ENCODE measurements at regions not wholly inside any gene's neighbourhood (a gene's known extent, or its start where the extent isn't known, plus 50 kb on each side); places are given as distances from the start of the nearest gene placed in this dataset.
A peak's percentile ranks its signal among the peaks of the same experiment; 100 is the strongest.

DNA sequence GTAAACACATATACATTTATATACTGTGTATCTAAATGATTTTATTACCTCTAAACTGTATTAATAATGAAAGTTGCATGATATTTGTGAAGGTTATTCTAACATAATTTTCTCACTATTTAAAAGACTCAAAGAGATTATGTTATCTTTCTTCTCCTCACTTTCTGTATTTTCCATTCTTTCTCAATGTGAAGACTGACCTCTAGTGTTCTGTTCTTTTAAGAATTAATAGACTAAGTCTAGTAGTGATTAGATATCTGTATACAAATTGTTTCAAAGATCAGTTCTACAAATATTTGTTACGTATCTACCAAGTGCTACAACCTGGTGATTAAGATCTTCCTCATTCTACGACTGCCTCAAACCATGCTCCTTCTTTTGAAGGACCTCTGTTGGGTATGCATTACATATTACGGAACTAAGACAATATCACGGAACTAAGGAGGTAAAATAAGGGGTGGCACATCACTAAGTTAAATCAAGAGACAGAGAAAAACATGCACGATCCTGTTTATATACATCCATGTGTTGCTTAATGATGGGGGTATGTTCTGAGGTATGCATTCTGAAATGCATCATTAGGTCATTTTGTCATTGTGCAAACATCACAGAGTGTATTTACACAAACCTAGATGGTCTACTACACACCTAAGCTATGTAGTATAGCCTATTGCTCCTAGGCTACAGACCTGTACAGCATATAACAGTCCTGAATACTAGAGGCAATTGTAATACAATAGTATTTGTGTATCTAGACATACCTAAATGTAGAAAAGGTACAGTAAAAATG lies 161.5 kb upstream of the KBTBD8 start:
- Histone ChIP-seq H4K91ac (replicated peaks; ENCODE audit: insufficient read length, low read length) (no peak overlapping the region), H3K9ac (replicated peaks in 1 of 4; ENCODE audit: extremely low read depth in 1 of 4, low read depth in 3 of 4, low read length in 3 of 4) (no peak overlapping the region), H2BK20ac (ENCODE audit: low read length) (no peak overlapping the region), H3K27ac (ENCODE audit: low read depth, low read length) (no peak overlapping the region), H3K79me1 (ENCODE audit: low read depth, low read length) (no peaks in the 10 kb centered on the region), H3K4me3 (ENCODE audit: extremely low read depth in 1 of 4, insufficient read depth in 2 of 4, low read depth in 3 of 4, low read length in 4 of 4) (no peak overlapping the region), H3K23me2 (ENCODE audit: low read depth, low read length) (no peaks in the 10 kb centered on the region), H3K18ac (ENCODE audit: extremely low read depth, low read length) (no peak overlapping the region), H3K27me3 (replicated peaks in 1 of 4; ENCODE audit: control insufficient read depth in 3 of 4, extremely low read depth in 1 of 4, insufficient read depth in 3 of 4, low read length in 3 of 4) (peaks cover 0 to 1% (median 0%) of the 10 kb centered on the region in 4 experiments; a peak in 1 of 7 replicates), H3K14ac (ENCODE audit: insufficient read length) (no peak overlapping the region), H4K20me1 (replicated peaks in 1 of 2; ENCODE audit: control insufficient read depth in 1 of 2, insufficient read depth in 2 of 2, low read length in 2 of 2) (no peaks in the 10 kb centered on the region), H3K56ac (replicated peaks; ENCODE audit: insufficient read length, low read depth, low read length) (no peak overlapping the region), H2BK12ac (ENCODE audit: low read depth, low read length) (no peak overlapping the region), H2AFZ (ENCODE audit: low read length) (no peak overlapping the region), H2BK120ac (replicated peaks; ENCODE audit: low read depth, low read length) (no peak overlapping the region), H4K5ac (ENCODE audit: insufficient read length, low read depth, low read length) (no peak overlapping the region), H2AK5ac (ENCODE audit: low read depth, low read length) (no peak overlapping the region), H3K9me3 (ENCODE audit: insufficient read depth in 2 of 2, low read depth in 1 of 2, low read length in 1 of 2) (no peaks in the 10 kb centered on the region; a peak in 1 of 4 replicates), H3K4me2 (ENCODE audit: insufficient read depth in 1 of 2, low read depth in 2 of 2, low read length in 2 of 2) (no peak overlapping the region), H2BK5ac (ENCODE audit: low read depth, low read length) (no peak overlapping the region), H3K36me3 (ENCODE audit: control insufficient read depth in 2 of 4, insufficient read depth in 4 of 4, low read length in 3 of 4) (no peaks in the 10 kb centered on the region), H3K79me2 (ENCODE audit: control insufficient read depth in 1 of 2, insufficient read depth in 2 of 2, low read length in 2 of 2) (no peaks in the 10 kb centered on the region), H3K4ac (replicated peaks; ENCODE audit: insufficient read length, low read depth, low read length) (no peak overlapping the region), H3K4me1 (replicated peaks in 1 of 4; ENCODE audit: control insufficient read depth in 3 of 4, insufficient read depth in 4 of 4, low read length in 3 of 4) (no peaks in the 10 kb centered on the region), H3K23ac (ENCODE audit: insufficient read length) (no peak overlapping the region), H2BK15ac (ENCODE audit: low read length) (no peak overlapping the region), H4K8ac (ENCODE audit: extremely low read depth, insufficient read depth, low read length) (no peak overlapping the region)
- CTCF ChIA-PET (ENCODE audit: partially characterized antibody) = interaction anchor here (0.8 to 1.2 kb wide), 2 partner anchors 18 to 23 kb away, joined by 3 read pairs; no protein-coding TSS in a partner anchor
- TF ChIP-seq RAD21 (IDR thresholded peaks at IDR 0.05 in 1 of 2, conservative IDR thresholded peaks at IDR 0.05 in 1 of 2; ENCODE audit: low read depth in 2 of 2, low read length in 2 of 2) (peak in 1 of 2 experiments; percentile 36; a peak in 3 of 4 replicates), PHF8 (conservative IDR thresholded peaks at IDR 0.05; ENCODE audit: low read depth, low read length) (no peak)
- DNase-seq (ENCODE audit: low read depth in 1 of 2, low spot score in 2 of 2) = no peak
- no peak for FAIRE-seq
- WGBS, 2 experiments (ENCODE audit: extremely low coverage in 1 of 2, insufficient coverage in 1 of 2, insufficient read length in 1 of 2, insufficient replicate concordance in 2 of 2, low coverage in 1 of 2, low lambda C conversion rate in 2 of 2, missing lambda C conversion rate in 1 of 2) = 93% methylated on average over 5 of the region's 5 CpGs; no CpG with 5 or more reads in 1 of the 2 experiments
- POLR2A ChIA-PET (ENCODE audit: partially characterized antibody) = no interaction called here

Measured in H1 (cell line).